GM18511 (cell line): ENCODE measurements at regions not wholly inside any gene's neighbourhood (a gene's known extent, or its start where the extent isn't known, plus 50 kb on each side); places are given as distances from the start of the nearest gene placed in this dataset.

ENCODE experiments used
- ATAC-seq: cut with Tn5 transposase; IDR thresholded peaks from one replicate; pipeline ENCODE4 v1.9.1; 2021; ENCODE audit warnings: mild to moderate bottlenecking, moderate library complexity; ENCODE audit not compliant: unreplicated experiment

GRCh38 chr9:81214975-81215374 is 474.4 kb downstream of the TLE1 start:
- ATAC-seq: no peak

DNA sequence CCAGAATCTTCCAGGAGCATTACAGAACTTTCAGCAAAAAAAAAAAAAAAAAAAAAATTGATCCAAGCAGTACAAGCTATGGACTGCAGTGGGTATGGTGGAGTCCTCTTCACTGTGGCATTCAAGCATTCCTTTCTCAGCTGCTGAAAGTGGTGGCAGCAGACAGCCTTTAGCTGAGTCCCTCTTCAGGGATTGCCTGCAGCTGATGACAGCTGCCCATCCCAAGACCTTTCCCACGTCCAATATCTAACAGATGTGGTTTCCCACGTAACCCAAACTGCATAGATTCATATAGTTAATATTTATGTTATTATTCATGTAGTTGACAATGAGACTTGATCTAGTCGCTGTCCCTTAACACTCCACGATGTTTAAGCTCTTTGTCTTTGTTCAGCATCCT is 475.9 kb downstream of the TLE1 start:
- no peak for ATAC-seq

- ATAC-seq: no peak
These were observed 477.6 kb downstream of the TLE1 start for GRCh38 chr9:81211741-81212140.

DNA sequence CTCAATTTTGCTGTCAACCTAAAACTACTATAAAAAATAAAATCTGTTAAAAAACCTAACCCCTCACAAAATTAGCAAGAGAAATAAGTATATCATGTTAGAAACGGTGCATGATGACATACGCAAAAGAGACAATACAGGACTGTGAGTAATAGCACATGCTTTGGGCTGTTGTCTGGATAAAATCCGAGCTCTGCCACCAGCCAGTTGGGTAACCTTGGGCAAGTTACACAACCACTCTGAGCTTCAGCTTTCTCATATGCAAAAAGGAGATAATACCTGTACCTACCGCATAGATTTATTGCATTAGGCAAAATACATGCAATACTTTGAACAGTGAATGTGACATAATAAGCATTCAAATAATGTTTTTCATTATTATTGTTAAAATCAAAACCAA is 481.7 kb downstream of the TLE1 start:
- no peak for ATAC-seq

DNA sequence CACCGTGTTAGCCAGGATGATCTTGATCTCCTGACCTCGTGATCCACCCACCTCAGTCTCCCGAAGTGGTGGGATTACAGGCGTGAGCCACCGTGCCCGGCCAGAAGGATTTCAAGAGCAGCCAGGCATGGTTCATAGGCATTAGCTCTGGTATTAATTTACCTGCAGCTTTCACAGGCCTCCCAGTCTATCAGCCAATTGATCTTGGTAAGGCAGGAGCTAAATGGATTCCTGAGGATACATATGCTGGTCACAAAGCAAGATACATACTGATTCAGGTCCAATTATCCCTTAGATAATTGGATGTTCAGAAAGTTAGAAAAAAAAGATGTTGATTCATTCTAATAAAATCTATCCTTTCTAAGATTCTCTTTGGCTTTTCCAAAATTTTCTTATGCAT is 487.1 kb downstream of the TLE1 start:
- ATAC-seq: no peak

- ATAC-seq: no peak
These were observed 494.1 kb downstream of the TLE1 start for GRCh38 chr9:81195206-81195605.

- ATAC-seq: no peak
These were observed 495.7 kb downstream of the TLE1 start for GRCh38 chr9:81193362-81194339.

DNA sequence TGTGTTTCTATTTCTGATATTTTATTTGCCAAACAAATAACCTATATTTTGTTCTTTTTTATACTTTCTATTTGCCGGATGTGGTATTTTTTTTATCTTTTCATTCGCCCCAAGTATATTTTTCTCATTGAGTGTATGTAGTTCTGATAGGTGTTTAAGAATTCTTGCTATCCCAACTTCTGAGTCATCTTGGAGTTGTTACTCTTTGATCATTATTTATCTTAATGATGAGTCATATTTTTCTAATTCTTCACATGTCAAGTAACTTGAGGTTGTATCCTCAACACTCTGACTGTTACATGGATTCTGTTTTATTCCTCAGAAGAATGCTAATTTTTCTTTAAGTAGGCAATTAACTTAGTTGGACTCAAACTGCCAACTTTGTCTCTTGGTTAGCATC is 498.1 kb downstream of the TLE1 start:
- ATAC-seq: no peak

DNA sequence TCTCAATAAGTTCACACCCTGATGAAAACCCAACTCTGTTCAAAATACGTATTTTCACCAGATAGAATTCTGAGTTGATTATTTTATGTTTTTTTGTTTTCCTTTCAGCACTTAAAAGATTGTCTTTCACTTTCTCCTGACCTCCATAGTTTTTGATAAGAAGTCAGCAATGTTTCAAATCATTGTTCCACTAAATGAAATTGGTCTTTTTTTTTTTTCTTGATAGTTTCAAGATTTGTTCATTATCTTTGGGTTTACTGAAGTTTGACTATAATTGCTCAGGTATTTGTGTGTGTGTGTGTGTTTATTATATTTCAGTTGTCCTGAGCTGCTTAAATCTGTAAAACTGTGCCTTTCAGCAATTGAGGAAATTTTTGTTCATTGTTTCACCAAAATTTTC is 498.7 kb downstream of the TLE1 start:
- no peak for ATAC-seq

- no peak for ATAC-seq
These were observed 505.6 kb downstream of the TLE1 start for GRCh38 chr9:81183761-81184160.

DNA sequence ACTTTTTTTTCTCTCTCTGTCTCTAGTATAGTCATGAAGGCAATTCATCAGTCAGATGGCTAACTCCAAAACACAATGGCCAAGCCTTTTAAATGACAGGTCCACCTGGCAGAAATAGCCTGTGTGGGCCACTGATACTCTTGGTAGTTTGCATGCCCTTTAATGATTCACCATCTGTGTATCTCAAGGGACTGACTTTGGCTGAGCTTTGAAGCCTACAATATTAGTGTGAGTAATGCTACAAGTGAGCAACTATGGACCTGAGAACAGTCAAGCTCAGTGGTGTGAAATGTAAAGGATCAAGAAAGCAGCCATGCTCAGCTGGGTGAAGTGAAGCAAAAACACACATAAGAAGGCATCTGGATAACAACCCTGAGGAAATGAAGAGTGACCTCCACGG is 506.9 kb downstream of the TLE1 start:
- no peak for ATAC-seq

DNA sequence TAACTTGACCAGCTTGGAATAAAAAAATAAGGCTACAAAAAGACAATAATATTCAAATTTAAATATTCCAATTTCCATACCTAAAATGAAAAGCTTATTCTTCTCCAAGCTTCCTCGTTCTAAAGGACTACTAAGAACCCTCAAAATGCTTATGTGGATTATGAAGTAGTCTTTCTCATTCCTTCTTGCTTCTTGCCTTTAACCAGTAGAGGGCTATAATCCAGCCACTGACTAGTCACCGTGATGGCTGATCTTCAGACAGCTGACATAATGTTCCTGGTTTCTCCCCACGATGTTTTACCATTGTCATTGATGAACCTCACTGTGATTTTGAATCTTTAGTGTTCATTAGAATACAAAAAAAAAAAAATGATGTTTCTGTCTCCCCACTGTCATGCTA is 515.3 kb downstream of the TLE1 start:
- ATAC-seq: no peak

DNA sequence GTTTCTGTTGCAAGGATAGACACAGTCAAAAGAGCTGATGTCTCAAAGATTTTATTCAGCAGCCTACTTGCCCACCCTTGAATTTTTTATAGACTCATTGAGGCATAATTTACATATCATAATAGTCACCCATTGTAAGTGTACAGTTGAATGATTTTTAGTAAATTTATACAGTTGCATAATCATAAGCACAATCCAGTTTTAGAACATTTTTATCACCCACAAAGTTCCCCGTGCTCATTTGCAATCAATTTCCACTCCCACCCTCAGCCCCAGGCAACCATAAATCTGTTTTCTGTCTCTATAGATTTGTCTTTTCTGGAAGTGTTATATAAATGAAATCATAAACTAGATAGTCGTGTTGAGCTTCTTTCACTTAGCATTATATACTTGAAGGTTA is 517.7 kb downstream of the TLE1 start:
- no peak for ATAC-seq

DNA sequence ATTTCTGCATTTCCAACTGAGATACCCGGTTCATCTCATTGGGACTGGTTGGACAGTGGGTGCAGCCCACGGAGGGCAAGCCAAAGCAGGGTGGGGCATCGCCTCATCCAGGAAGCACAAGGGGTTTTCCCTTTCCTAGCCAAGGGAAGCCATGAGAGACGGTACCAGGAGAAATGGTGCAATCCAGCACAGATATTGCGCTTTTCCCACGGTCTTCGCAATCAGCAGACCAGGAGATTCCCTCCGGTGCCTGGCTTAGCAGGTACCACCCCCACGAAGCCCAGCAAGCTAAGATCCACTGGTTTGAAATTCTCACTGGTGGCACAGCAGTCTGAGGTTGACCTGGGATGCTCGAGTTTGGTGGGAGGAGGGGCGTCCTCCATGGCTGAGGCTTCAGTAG is 527.0 kb downstream of the TLE1 start:
- ATAC-seq: no peak

- ATAC-seq: no peak
These were observed 533.0 kb downstream of the TLE1 start for GRCh38 chr9:81156381-81156780.

DNA sequence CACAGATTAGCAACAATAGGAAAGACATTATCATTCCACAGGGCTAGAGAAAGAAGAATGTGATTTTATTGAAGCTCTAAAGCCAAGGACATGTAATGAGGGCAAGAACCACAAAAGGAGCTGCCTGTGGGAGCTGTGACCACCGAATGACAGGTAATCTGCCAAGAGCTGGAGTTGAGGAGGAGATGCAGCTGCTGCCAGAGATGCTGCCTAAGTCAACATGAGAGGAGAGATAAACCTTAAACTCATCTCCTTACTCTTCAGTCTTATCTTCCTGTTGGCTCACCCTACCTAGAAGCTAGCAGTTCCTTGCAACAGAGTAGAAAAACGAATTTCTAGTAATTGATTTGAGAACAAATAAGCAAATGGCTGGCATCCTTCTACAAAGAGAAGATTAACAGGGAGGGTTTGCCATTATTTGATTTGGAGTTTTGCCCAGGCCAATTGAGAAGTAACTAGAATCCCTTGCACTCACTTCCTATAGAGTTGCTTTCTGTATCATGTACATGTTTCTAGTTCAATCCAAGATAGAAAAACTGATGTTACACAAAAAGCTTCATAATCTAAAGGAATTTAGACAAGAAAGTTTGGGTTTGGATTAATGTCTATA is 539.2 kb downstream of the TLE1 start:
- ATAC-seq: no peak

DNA sequence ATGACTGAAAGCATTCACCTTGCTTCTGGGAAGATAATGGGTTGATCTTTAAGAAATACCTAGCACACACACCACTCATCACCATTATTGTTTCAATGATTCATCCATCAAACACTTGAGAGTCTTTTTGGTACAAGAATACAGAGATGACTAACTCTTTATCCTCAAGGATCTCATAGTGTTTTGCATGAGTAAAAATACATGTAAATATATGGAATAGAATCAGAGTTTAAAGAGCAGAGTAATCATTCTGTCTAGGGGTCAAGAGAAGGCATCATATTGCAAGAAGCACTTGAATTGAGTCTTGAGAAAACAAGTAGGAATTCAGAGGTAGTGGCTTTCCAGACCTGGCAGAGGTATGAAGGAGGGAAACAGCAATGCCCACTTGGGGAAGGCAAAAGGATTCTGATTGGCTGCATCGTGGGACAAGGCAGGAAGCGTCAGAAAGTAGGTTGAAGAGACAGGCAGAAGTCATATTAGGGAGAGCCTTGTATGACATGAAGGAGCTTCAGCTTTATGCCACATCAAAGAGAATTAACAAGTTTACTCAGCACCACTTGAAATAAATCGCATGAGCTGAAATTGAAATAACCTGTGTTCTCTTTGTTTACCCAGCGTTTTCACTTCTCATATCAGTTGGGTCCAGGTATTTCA is 542.5 kb downstream of the TLE1 start:
- ATAC-seq: no peak

DNA sequence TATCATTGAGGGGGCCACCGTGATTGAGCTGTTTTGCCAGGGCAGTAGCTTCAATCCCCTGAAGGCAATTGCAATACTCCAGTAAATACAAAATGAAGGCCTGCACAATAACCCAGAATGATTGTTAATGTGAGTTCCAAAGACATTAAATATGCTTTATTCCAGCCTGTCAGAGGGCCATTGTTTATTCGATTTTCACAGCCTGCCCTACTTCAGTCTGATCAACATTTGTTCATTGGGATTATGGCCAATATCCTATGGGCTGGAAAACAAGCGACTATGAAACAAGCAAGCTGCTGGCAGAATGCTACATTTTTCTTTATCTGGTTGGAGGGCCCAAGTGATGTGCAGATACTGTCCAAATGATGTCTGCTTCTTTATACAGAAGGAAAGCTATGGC is 543.1 kb downstream of the TLE1 start:
- ATAC-seq: no peak

GRCh38 chr9:81145331-81145963 is 543.9 kb downstream of the TLE1 start:
- no peak for ATAC-seq

GRCh38 chr9:81141961-81142360 is 547.4 kb downstream of the TLE1 start:
- no peak for ATAC-seq

GRCh38 chr9:81137976-81138568 is 551.3 kb downstream of the TLE1 start:
- ATAC-seq: no peak
